ENCODE measurements at regions not wholly inside any gene's neighbourhood (a gene's known extent, or its start where the extent isn't known, plus 50 kb on each side); places are given as distances from the start of the nearest gene placed in this dataset.
A peak's percentile ranks its signal among the peaks of the same experiment; 100 is the strongest.

- DNase-seq (ENCODE audit: extremely low spot score), result no peak
- peaks cover 0 to 7% (median 0%) of the 10 kb centered on the region in 4 donors for H3K4me1 ChIP-seq
- TF ChIP-seq EP300 (IDR thresholded peaks at IDR 0.05), result no peak
- TF ChIP-seq CTCF (IDR thresholded peaks at IDR 0.05), result no peak
- TF ChIP-seq POLR2AphosphoS5 (IDR thresholded peaks at IDR 0.05), result no peak
- TF ChIP-seq POLR2A (IDR thresholded peaks at IDR 0.05; ENCODE audit: low read depth), result no peak
- no peaks in the 10 kb centered on the region for H3K36me3 ChIP-seq
- no peaks in the 10 kb centered on the region for H3K27me3 ChIP-seq
- peak overlapping the region in 3 of 4 donors; percentile 29 to 41 (median 39) for H3K27ac ChIP-seq (replicated peaks in 1 of 4)
- H3K9me3 ChIP-seq, result no peaks in the 10 kb centered on the region
- WGBS, result 67% methylated on average over 5 of the region's 5 CpGs
- H3K4me3 ChIP-seq, result no peak overlapping the region
- intact Hi-C loops (cut with DNase I), result no loop called here
Measured at GRCh38 chr1:56080123-56080522, 499.2 kb downstream of the PLPP3 start.

- Histone ChIP-seq H3K36me3 (no peaks in the 10 kb centered on the region), H3K27ac (replicated peaks in 1 of 4) (no peak overlapping the region), H3K4me1 (peaks cover 3 to 12% (median 4%) of the 10 kb centered on the region in 4 donors), H3K9me3 (no peaks in the 10 kb centered on the region), H3K4me3 (no peak overlapping the region), H3K27me3 (no peaks in the 10 kb centered on the region)
- 91% methylated on average over 2 of the region's 2 CpGs for WGBS
- DNase-seq (ENCODE audit: extremely low spot score), result no peak
- intact Hi-C loops (cut with DNase I), result loop anchor here (10.0 kb wide), 1 partner anchor 495 kb away; the partner anchor contains the start of gene PLPP3
- no peak for TF ChIP-seq POLR2AphosphoS5 (IDR thresholded peaks at IDR 0.05)
- TF ChIP-seq EP300 (IDR thresholded peaks at IDR 0.05), result no peak
- no peak for TF ChIP-seq CTCF (IDR thresholded peaks at IDR 0.05)
- TF ChIP-seq POLR2A (IDR thresholded peaks at IDR 0.05; ENCODE audit: low read depth), result no peak
Measured at GRCh38 chr1:56079391-56079790, 500.0 kb downstream of the PLPP3 start.

GRCh38 chr1:56077206-56077605, 502.2 kb downstream of the PLPP3 start:
- WGBS, result 64% methylated on average over 2 of the region's 2 CpGs
- Histone ChIP-seq H3K27ac (replicated peaks in 1 of 4) (peak overlapping the region in 3 of 4 donors; percentile 5 to 43 (median 29)), H3K4me3 (no peak overlapping the region), H3K27me3 (no peaks in the 10 kb centered on the region), H3K36me3 (no peaks in the 10 kb centered on the region), H3K9me3 (no peaks in the 10 kb centered on the region), H3K4me1 (peaks cover 18 to 28% (median 24%) of the 10 kb centered on the region in 4 donors)
- TF ChIP-seq CTCF (IDR thresholded peaks at IDR 0.05) (no peak), POLR2AphosphoS5 (IDR thresholded peaks at IDR 0.05) (peak; percentile 19 to 36), POLR2A (IDR thresholded peaks at IDR 0.05; ENCODE audit: low read depth) (no peak)
- no peak for DNase-seq (ENCODE audit: extremely low spot score)
- intact Hi-C loops (cut with DNase I), result loop anchor here (10.0 kb wide), 1 partner anchor 498 kb away; the partner anchor contains the start of gene PLPP3

GRCh38 chr1:56074007-56074651, 505.2 kb downstream of the PLPP3 start:
- TF ChIP-seq CTCF (IDR thresholded peaks at IDR 0.05), result no peak
- peak; percentile 48 to 73 for TF ChIP-seq POLR2AphosphoS5 (IDR thresholded peaks at IDR 0.05)
- WGBS, result 27% methylated on average over 6 of the region's 6 CpGs
- Histone ChIP-seq H3K4me3 (no peak overlapping the region), H3K27ac (replicated peaks in 1 of 4) (peak overlapping the region; percentile 48 to 77 (median 63)), H3K9me3 (no peaks in the 10 kb centered on the region), H3K36me3 (no peaks in the 10 kb centered on the region), H3K27me3 (no peaks in the 10 kb centered on the region), H3K4me1 (peaks cover 18 to 25% (median 23%) of the 10 kb centered on the region in 4 donors)
- intact Hi-C loops (cut with DNase I), result loop anchor here (10.0 kb wide), 1 partner anchor 501 kb away; the partner anchor contains the start of gene PLPP3
- DNase-seq (ENCODE audit: extremely low spot score), result no peak
